ENCODE measurements at regions not wholly inside any gene's neighbourhood (a gene's known extent, or its start where the extent isn't known, plus 50 kb on each side); places are given as distances from the start of the nearest gene placed in this dataset.

- Histone ChIP-seq H3K4me1 (peaks cover 0 to 5% (median 0%) of the 10 kb centered on the region in 6 donors), H3K27ac (no peak overlapping the region), H3K4me3 (no peak overlapping the region), H3K36me3 (no peaks in the 10 kb centered on the region), H3K27me3 (replicated peaks in 1 of 7) (no peaks in the 10 kb centered on the region), H3K9me3 (no peaks in the 10 kb centered on the region)
- intact Hi-C loops (cut with DNase I; ENCODE audit: low total_unique reads), result no loop called here
- 62 to 91% (median 73%) methylated on average over 2 of the region's 2 CpGs for WGBS, 5 donors
- no peak for DNase-seq
- no peak for TF ChIP-seq POLR2A (IDR thresholded peaks at IDR 0.05)
- no peak for TF ChIP-seq POLR2AphosphoS5 (IDR thresholded peaks at IDR 0.05)
- TF ChIP-seq CTCF (IDR thresholded peaks at IDR 0.05 in 8 of 11, conservative IDR thresholded peaks at IDR 0.05 in 3 of 11), result no peak
These were observed 54.7 kb upstream of the PGM2 start for GRCh38 chr4:37771771-37772170.

DNA sequence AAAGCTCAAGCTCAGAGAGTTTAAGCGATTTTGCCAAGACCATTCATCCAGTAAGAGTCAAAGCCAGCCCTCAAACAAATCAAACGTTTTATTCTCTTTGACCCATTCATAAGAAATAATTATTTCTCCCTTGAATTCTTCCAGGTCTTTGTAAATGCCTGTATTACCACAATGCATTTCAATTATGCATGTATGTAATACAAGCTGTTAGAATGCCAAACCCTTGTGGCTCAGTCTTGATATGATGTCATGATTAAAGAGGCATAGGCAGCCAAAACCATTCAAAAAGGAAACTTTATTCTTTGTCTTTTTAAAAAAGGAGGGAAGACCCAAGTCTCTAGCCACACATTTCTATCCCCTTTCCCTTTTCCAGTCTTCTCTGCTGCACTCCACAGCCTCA, 56.5 kb upstream of the PGM2 start:
- intact Hi-C loops (cut with DNase I; ENCODE audit: low total_unique reads), result no loop called here
- WGBS, 5 donors, result 80 to 94% (median 88%) methylated on average over 2 of the region's 2 CpGs
- Histone ChIP-seq H3K4me3 (no peak overlapping the region), H3K27ac (no peak overlapping the region), H3K4me1 (peaks cover 0 to 5% (median 0%) of the 10 kb centered on the region in 6 donors), H3K9me3 (no peaks in the 10 kb centered on the region), H3K36me3 (no peaks in the 10 kb centered on the region), H3K27me3 (replicated peaks in 1 of 7) (no peaks in the 10 kb centered on the region)
- DNase-seq, result no peak
- TF ChIP-seq POLR2AphosphoS5 (IDR thresholded peaks at IDR 0.05) (no peak), POLR2A (IDR thresholded peaks at IDR 0.05) (no peak), CTCF (IDR thresholded peaks at IDR 0.05 in 8 of 11, conservative IDR thresholded peaks at IDR 0.05 in 3 of 11) (no peak)

DNA sequence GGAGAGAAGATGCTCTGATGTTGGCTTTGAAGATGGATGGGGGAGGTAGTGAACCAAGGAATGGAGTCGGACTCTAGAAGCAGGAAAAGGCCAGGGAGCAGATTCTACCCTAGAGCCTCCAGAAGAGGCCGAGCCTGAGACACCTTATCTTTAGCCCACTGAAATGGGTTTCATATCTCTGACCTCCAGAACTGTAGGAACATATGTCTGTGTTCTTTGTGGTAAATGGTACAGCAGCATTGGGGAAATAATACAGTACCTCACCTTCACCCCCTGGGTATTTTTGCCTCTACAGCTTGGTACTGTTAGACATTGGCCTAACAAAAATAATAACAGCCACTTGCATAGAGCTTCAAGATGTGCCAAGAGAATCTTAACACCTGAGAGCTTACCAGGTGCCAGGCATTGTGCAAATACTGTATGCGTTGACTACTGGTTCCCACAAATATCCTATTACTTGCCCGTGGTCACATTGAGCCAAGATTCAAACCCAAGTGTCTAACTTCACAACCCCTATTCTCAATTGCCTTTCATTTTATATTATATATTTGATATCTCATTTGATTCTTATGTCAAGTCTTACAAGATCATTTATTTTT, 57.0 kb upstream of the PGM2 start:
- TF ChIP-seq POLR2A (IDR thresholded peaks at IDR 0.05), result no peak
- no peak for TF ChIP-seq CTCF (IDR thresholded peaks at IDR 0.05 in 8 of 11, conservative IDR thresholded peaks at IDR 0.05 in 3 of 11)
- no peak for TF ChIP-seq POLR2AphosphoS5 (IDR thresholded peaks at IDR 0.05)
- intact Hi-C loops (cut with DNase I; ENCODE audit: low total_unique reads), result no loop called here
- H3K36me3 ChIP-seq, result no peaks in the 10 kb centered on the region
- H3K4me3 ChIP-seq, result no peak overlapping the region
- H3K27me3 ChIP-seq (replicated peaks in 1 of 7), result no peaks in the 10 kb centered on the region
- no peak for DNase-seq
- H3K4me1 ChIP-seq, result peaks cover 0 to 5% (median 0%) of the 10 kb centered on the region in 6 donors
- WGBS, 5 donors, result 88 to 96% (median 92%) methylated on average over 4 of the region's 4 CpGs
- H3K27ac ChIP-seq, result no peak overlapping the region
- H3K9me3 ChIP-seq, result no peaks in the 10 kb centered on the region

- 39 to 54% (median 42%) methylated on average over 5 of the region's 5 CpGs for WGBS, 5 donors
- peak; percentile 77 for DNase-seq
- Histone ChIP-seq H3K27ac (no peak overlapping the region), H3K4me3 (no peak overlapping the region), H3K36me3 (no peaks in the 10 kb centered on the region), H3K27me3 (replicated peaks in 1 of 7) (no peaks in the 10 kb centered on the region), H3K9me3 (no peaks in the 10 kb centered on the region), H3K4me1 (peaks cover 0 to 13% (median 4%) of the 10 kb centered on the region in 6 donors)
- no peak for TF ChIP-seq POLR2A (IDR thresholded peaks at IDR 0.05)
- TF ChIP-seq POLR2AphosphoS5 (IDR thresholded peaks at IDR 0.05), result peak in 1 of 3 donors; percentile 32
- TF ChIP-seq CTCF (IDR thresholded peaks at IDR 0.05 in 8 of 11, conservative IDR thresholded peaks at IDR 0.05 in 3 of 11), result no peak
- intact Hi-C loops (cut with DNase I; ENCODE audit: low total_unique reads), result no loop called here
These were observed 58.9 kb upstream of the PGM2 start for GRCh38 chr4:37767546-37767945.
